GM20000 (cell line): ENCODE measurements at regions not wholly inside any gene's neighbourhood (a gene's known extent, or its start where the extent isn't known, plus 50 kb on each side); places are given as distances from the start of the nearest gene placed in this dataset.

ENCODE experiments used
- DNase-seq: peaks from one replicate; pipeline ENCODE4 v3.0.0; 2012; ENCODE audit warnings: low spot score
- TF ChIP-seq, protein P1 (sequence below): IDR thresholded peaks from 2 replicates; pipeline ENCODE4 v1.5.1; 2012; ENCODE audit warnings: mild to moderate bottlenecking, control low read depth; ENCODE audit errors: extremely low read depth, missing control alignments

GRCh38 chr2:147792966-147793617, 51.7 kb upstream of the ACVR2A start:
- TF ChIP-seq, protein P1, sequence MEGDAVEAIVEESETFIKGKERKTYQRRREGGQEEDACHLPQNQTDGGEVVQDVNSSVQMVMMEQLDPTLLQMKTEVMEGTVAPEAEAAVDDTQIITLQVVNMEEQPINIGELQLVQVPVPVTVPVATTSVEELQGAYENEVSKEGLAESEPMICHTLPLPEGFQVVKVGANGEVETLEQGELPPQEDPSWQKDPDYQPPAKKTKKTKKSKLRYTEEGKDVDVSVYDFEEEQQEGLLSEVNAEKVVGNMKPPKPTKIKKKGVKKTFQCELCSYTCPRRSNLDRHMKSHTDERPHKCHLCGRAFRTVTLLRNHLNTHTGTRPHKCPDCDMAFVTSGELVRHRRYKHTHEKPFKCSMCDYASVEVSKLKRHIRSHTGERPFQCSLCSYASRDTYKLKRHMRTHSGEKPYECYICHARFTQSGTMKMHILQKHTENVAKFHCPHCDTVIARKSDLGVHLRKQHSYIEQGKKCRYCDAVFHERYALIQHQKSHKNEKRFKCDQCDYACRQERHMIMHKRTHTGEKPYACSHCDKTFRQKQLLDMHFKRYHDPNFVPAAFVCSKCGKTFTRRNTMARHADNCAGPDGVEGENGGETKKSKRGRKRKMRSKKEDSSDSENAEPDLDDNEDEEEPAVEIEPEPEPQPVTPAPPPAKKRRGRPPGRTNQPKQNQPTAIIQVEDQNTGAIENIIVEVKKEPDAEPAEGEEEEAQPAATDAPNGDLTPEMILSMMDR = no peak
- no peak for DNase-seq

- DNase-seq = no peak
- TF ChIP-seq, protein P1 = no peak
Measured at GRCh38 chr2:147790580-147790979, 54.2 kb upstream of the ACVR2A start.

- DNase-seq = no peak
- TF ChIP-seq, protein P1 = no peak
Measured at GRCh38 chr2:147789720-147790119, 55.1 kb upstream of the ACVR2A start.

- TF ChIP-seq, protein P1 = no peak
- DNase-seq = no peak
Measured at GRCh38 chr2:147789287-147789686, 55.5 kb upstream of the ACVR2A start.

GRCh38 chr2:147782141-147782930, 62.5 kb upstream of the ACVR2A start:
- DNase-seq = no peak

GRCh38 chr2:147779440-147779839, 65.4 kb upstream of the ACVR2A start:
- TF ChIP-seq, protein P1 = no peak
- no peak for DNase-seq

More at GRCh38 chr2:147782141-147782930, 62.5 kb upstream of the ACVR2A start:
- TF ChIP-seq, protein P1 = no peak

- DNase-seq = no peak
- TF ChIP-seq, protein P1 = no peak
Measured at GRCh38 chr2:147777394-147777793, 67.4 kb upstream of the ACVR2A start.
